ENCODE measurements at regions not wholly inside any gene's neighbourhood (a gene's known extent, or its start where the extent isn't known, plus 50 kb on each side); places are given as distances from the start of the nearest gene placed in this dataset.

- Mint-ChIP-seq H3K27ac (no peak overlapping the region), H3K4me3 (no peak overlapping the region), H3K27me3 (ENCODE audit: insufficient read depth) (no peaks in the 10 kb centered on the region), H3K9me3 (no peaks in the 10 kb centered on the region), H3K36me3 (ENCODE audit: low read depth) (no peaks in the 10 kb centered on the region), H3K4me1 (ENCODE audit: low read depth) (no peaks in the 10 kb centered on the region)
- intact Hi-C loops (cut with micrococcal nuclease), result no loop called here
- DNase-seq (ENCODE audit: low spot score), result no peak
These were observed 55.0 kb upstream of the PLSCR4 start for GRCh38 chr3:146305808-146306423.

GRCh38 chr3:146300768-146301167, 49.9 kb upstream of the PLSCR4 start:
- intact Hi-C loops (cut with micrococcal nuclease), result no loop called here
- no peak for DNase-seq (ENCODE audit: low spot score)
- Mint-ChIP-seq H3K27ac (no peak overlapping the region), H3K36me3 (ENCODE audit: low read depth) (no peaks in the 10 kb centered on the region), H3K4me3 (no peak overlapping the region), H3K27me3 (ENCODE audit: insufficient read depth) (peaks cover 1% of the 10 kb centered on the region), H3K9me3 (no peaks in the 10 kb centered on the region), H3K4me1 (ENCODE audit: low read depth) (no peaks in the 10 kb centered on the region)
